HEK293 (cell line): ENCODE measurements at regions not wholly inside any gene's neighbourhood (a gene's known extent, or its start where the extent isn't known, plus 50 kb on each side); places are given as distances from the start of the nearest gene placed in this dataset.

Experiments used
- CTCF ChIA-PET: fragments of 350-600 bp; formaldehyde crosslinking; extraction: SDS; loops from one replicate; lab custom pipeline; 2021; ENCODE audit warnings: antibody characterized with exemption; lab: Yijun Ruan, JAX
- POLR2A ChIA-PET: fragments of 300-600 bp; formaldehyde crosslinking; extraction: SDS; loops from one replicate; lab custom pipeline; 2020; ENCODE audit warnings: antibody characterized with exemption, inconsistent platforms; lab: Yijun Ruan, JAX
- H3K27ac ChIP-seq: fragments of 200-500 bp; sonication (Bioruptor generic); 2 replicates; pipeline ENCODE4 v1.5.1; 2014; ENCODE audit warnings: low read depth, low read length, control low read depth, inconsistent platforms; ENCODE audit errors: extremely low read depth
- H3K36me3 ChIP-seq, 2 experiments: fragments of 200-500 bp in 1 of 2; sonication (Bioruptor generic) in 1 of 2; 1 replicate in 1 of 2; 2 replicates in 1 of 2; pipeline ENCODE4 v1.5.1; 2014 to 2017; ENCODE audit warnings: inconsistent platforms in 2 of 2, low read length in 2 of 2; ENCODE audit not compliant: control insufficient read depth in 2 of 2, insufficient read depth in 1 of 2
- H3K4me1 ChIP-seq: fragments of 200-500 bp; sonication (Bioruptor generic); 2 replicates; pipeline ENCODE4 v1.5.1; 2014; ENCODE audit warnings: mild to moderate bottlenecking, low read length, inconsistent platforms; ENCODE audit not compliant: control insufficient read depth, insufficient read depth
- H3K4me3 ChIP-seq: 2 replicates; pipeline ENCODE4 v1.5.1; 2011; ENCODE audit warnings: low read depth, mild to moderate bottlenecking, control low read depth, low read length, moderate library complexity
- H3K9me3 ChIP-seq: fragments of 200-500 bp; sonication (Bioruptor generic); 2 replicates; pipeline ENCODE4 v1.5.1; 2014; ENCODE audit warnings: low read depth, low read length, inconsistent platforms; ENCODE audit not compliant: control insufficient read depth, insufficient read depth
- BCL11B ChIP-seq: fragments of 450-650 bp; formaldehyde crosslinking; IDR thresholded peaks from 2 replicates; pipeline ENCODE4 v1.5.1; 2016; ENCODE audit warnings: low read depth, missing biosample characterization, missing genetic modification characterization
- EGR2 ChIP-seq: fragments of 450-650 bp; formaldehyde crosslinking; IDR thresholded peaks from 2 replicates; pipeline ENCODE4 v1.5.1; 2016; ENCODE audit warnings: low read depth, missing biosample characterization, missing genetic modification characterization
- MZF1 ChIP-seq: fragments of 450-650 bp; formaldehyde crosslinking; IDR thresholded peaks from 2 replicates; pipeline ENCODE4 v1.5.1; 2017; ENCODE audit warnings: missing biosample characterization, missing genetic modification characterization, borderline replicate concordance
- OVOL3 ChIP-seq: fragments of 450-650 bp; formaldehyde crosslinking; IDR thresholded peaks from 2 replicates; pipeline ENCODE4 v1.5.1; 2016; ENCODE audit warnings: missing biosample characterization, missing genetic modification characterization
- SCRT1 ChIP-seq: fragments of 450-650 bp; formaldehyde crosslinking; IDR thresholded peaks from 2 replicates; pipeline ENCODE4 v1.5.1; 2016; ENCODE audit warnings: missing biosample characterization, missing genetic modification characterization, borderline replicate concordance
- ZBTB1 ChIP-seq: fragments of 450-650 bp; formaldehyde crosslinking; IDR thresholded peaks from 2 replicates; pipeline ENCODE4 v1.5.1; 2016; ENCODE audit warnings: missing biosample characterization, missing genetic modification characterization
- ZFHX2 ChIP-seq: fragments of 450-650 bp; formaldehyde crosslinking; conservative IDR thresholded peaks from 2 replicates; pipeline ENCODE4 v1.5.1; 2016; ENCODE audit warnings: missing biosample characterization, missing genetic modification characterization
- ZFP69B ChIP-seq: fragments of 450-650 bp; formaldehyde crosslinking; IDR thresholded peaks from 2 replicates; pipeline ENCODE4 v1.5.1; 2016; ENCODE audit warnings: missing biosample characterization, missing genetic modification characterization
- ZNF530 ChIP-seq: fragments of 450-650 bp; formaldehyde crosslinking; IDR thresholded peaks from 2 replicates; pipeline ENCODE4 v1.5.1; 2016; ENCODE audit warnings: low read depth, missing biosample characterization, missing genetic modification characterization
- ZNF560 ChIP-seq: fragments of 450-650 bp; formaldehyde crosslinking; IDR thresholded peaks from 2 replicates; pipeline ENCODE4 v1.5.1; 2017; ENCODE audit warnings: missing biosample characterization, missing genetic modification characterization, borderline replicate concordance
- ZNF610 ChIP-seq: fragments of 450-650 bp; formaldehyde crosslinking; IDR thresholded peaks from 2 replicates; pipeline ENCODE4 v1.5.1; 2016; ENCODE audit warnings: missing biosample characterization, missing genetic modification characterization, borderline replicate concordance
- ZNF629 ChIP-seq: fragments of 450-650 bp; formaldehyde crosslinking; IDR thresholded peaks from 2 replicates; pipeline ENCODE4 v1.5.1; 2017; ENCODE audit warnings: missing biosample characterization, missing genetic modification characterization
- ZNF670 ChIP-seq: fragments of 450-650 bp; formaldehyde crosslinking; IDR thresholded peaks from 2 replicates; pipeline ENCODE4 v1.5.1; 2016; ENCODE audit warnings: missing biosample characterization, missing genetic modification characterization, low read depth
- ZNF707 ChIP-seq: fragments of 450-650 bp; formaldehyde crosslinking; IDR thresholded peaks from 2 replicates; pipeline ENCODE4 v1.5.1; 2016; ENCODE audit warnings: missing biosample characterization, missing genetic modification characterization
- ZNF747 ChIP-seq: fragments of 450-650 bp; formaldehyde crosslinking; IDR thresholded peaks from 2 replicates; pipeline ENCODE4 v1.5.1; 2016; ENCODE audit warnings: missing biosample characterization, missing genetic modification characterization
- ZNF76 ChIP-seq: fragments of 450-650 bp; formaldehyde crosslinking; IDR thresholded peaks from 2 replicates; pipeline ENCODE4; 2016; ENCODE audit warnings: low read depth, missing biosample characterization, missing genetic modification characterization, borderline replicate concordance
- ZNF830 ChIP-seq: fragments of 450-650 bp; IDR thresholded peaks from 2 replicates; pipeline ENCODE4 v1.5.0; 2018; ENCODE audit warnings: missing biosample characterization, missing genetic modification characterization, low read depth, mild to moderate bottlenecking, moderate library complexity
- TF ChIP-seq, protein P1 (sequence below): fragments of 450-650 bp; formaldehyde crosslinking; IDR thresholded peaks from 2 replicates; pipeline ENCODE4 v1.5.1; 2017; ENCODE audit warnings: missing biosample characterization, missing genetic modification characterization
- TF ChIP-seq, protein P2 (sequence below): fragments of 450-650 bp; formaldehyde crosslinking; conservative IDR thresholded peaks from 2 replicates; pipeline ENCODE4 v1.5.1; 2016; ENCODE audit warnings: low read depth, missing biosample characterization, missing genetic modification characterization
- TF ChIP-seq, protein P3 (sequence below): fragments of 450-650 bp; IDR thresholded peaks from 2 replicates; pipeline ENCODE4 v1.5.1; 2018; ENCODE audit warnings: missing biosample characterization, missing genetic modification characterization

DNA sequence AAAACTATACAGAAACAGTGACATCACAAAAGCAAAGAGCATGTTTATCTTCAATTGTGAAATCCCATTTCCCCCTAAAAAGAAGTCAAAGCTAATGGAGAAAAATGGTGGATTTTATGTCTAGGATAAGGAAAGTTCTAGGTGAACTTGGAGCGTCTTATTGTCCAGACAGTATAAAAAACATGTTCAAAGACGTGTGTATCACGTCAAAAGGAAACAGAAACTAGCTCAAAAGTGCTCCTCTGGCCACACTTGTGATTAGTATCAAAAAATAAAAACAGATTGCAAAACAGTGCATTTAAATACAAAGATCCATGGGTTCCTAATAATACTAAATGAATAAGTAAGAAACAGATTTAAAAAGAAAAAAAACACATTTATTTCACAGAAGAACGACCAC lies 568.9 kb downstream of the ANXA1 start:
- TF ChIP-seq OVOL3 (tag by site-specific recombination), result no peak
- TF ChIP-seq MZF1 (tag by site-specific recombination), result no peak
- TF ChIP-seq, protein P1, sequence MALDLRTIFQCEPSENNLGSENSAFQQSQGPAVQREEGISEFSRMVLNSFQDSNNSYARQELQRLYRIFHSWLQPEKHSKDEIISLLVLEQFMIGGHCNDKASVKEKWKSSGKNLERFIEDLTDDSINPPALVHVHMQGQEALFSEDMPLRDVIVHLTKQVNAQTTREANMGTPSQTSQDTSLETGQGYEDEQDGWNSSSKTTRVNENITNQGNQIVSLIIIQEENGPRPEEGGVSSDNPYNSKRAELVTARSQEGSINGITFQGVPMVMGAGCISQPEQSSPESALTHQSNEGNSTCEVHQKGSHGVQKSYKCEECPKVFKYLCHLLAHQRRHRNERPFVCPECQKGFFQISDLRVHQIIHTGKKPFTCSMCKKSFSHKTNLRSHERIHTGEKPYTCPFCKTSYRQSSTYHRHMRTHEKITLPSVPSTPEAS, result no peak
- TF ChIP-seq ZNF560 (tag by site-specific recombination), result no peak
- TF ChIP-seq ZBTB1 (tag by site-specific recombination), result no peak
- TF ChIP-seq ZFP69B (tag by site-specific recombination), result no peak
- no peak for TF ChIP-seq ZNF530 (tag by site-specific recombination)
- TF ChIP-seq ZNF747 (tag by site-specific recombination), result no peak
- TF ChIP-seq ZFHX2, result no peak
- Histone ChIP-seq H3K36me3 (no peaks in the 10 kb centered on the region), H3K4me1 (no peaks in the 10 kb centered on the region), H3K9me3 (no peaks in the 10 kb centered on the region), H3K4me3 (no peak overlapping the region), H3K27ac (no peak overlapping the region)
- CTCF ChIA-PET, result interaction anchor here (0.7 kb wide), 1 partner anchor 862 kb away, joined by 3 read pairs; no protein-coding TSS in a partner anchor
- POLR2A ChIA-PET, result no interaction called here

DNA sequence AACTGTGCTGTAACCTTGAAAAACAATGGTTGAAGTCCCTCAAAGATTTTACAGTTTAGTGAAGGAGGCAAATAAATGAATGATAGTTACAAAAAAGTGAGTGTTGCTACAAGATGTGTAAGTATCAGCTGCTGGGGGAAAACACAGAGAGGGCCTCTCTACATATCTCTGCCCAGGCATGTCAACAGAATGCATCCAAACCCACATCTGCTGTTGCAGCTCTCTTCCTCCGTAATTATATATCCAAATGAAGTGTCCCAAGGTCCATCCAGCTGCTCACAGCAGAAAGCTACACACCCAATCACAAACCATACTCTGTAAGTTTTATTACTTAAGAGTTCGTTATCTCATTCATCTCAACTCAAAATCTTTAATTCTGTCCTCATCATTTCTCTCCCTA lies 584.6 kb downstream of the ANXA1 start:
- CTCF ChIA-PET, result no interaction called here
- POLR2A ChIA-PET, result no interaction called here
- no peaks in the 10 kb centered on the region for H3K4me1 ChIP-seq
- H3K27ac ChIP-seq, result no peak overlapping the region
- H3K36me3 ChIP-seq, result no peaks in the 10 kb centered on the region
- no peak for TF ChIP-seq BCL11B (tag by site-specific recombination)
- no peak for TF ChIP-seq ZNF707 (tag by site-specific recombination)
- TF ChIP-seq, protein P2, sequence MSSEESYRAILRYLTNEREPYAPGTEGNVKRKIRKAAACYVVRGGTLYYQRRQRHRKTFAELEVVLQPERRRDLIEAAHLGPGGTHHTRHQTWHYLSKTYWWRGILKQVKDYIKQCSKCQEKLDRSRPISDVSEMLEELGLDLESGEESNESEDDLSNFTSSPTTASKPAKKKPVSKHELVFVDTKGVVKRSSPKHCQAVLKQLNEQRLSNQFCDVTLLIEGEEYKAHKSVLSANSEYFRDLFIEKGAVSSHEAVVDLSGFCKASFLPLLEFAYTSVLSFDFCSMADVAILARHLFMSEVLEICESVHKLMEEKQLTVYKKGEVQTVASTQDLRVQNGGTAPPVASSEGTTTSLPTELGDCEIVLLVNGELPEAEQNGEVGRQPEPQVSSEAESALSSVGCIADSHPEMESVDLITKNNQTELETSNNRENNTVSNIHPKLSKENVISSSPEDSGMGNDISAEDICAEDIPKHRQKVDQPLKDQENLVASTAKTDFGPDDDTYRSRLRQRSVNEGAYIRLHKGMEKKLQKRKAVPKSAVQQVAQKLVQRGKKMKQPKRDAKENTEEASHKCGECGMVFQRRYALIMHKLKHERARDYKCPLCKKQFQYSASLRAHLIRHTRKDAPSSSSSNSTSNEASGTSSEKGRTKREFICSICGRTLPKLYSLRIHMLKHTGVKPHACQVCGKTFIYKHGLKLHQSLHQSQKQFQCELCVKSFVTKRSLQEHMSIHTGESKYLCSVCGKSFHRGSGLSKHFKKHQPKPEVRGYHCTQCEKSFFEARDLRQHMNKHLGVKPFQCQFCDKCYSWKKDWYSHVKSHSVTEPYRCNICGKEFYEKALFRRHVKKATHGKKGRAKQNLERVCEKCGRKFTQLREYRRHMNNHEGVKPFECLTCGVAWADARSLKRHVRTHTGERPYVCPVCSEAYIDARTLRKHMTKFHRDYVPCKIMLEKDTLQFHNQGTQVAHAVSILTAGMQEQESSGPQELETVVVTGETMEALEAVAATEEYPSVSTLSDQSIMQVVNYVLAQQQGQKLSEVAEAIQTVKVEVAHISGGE, result no peak
- TF ChIP-seq ZNF629, result no peak
- TF ChIP-seq ZNF670 (tag by site-specific recombination), result no peak
- TF ChIP-seq ZNF76 (tag by site-specific recombination), result no peak
- TF ChIP-seq ZNF610 (tag by site-specific recombination), result no peak
- no peak for TF ChIP-seq SCRT1 (tag by site-specific recombination)
- no peak for TF ChIP-seq EGR2 (tag by site-specific recombination)
- H3K9me3 ChIP-seq, result no peaks in the 10 kb centered on the region
- no peak overlapping the region for H3K4me3 ChIP-seq

DNA sequence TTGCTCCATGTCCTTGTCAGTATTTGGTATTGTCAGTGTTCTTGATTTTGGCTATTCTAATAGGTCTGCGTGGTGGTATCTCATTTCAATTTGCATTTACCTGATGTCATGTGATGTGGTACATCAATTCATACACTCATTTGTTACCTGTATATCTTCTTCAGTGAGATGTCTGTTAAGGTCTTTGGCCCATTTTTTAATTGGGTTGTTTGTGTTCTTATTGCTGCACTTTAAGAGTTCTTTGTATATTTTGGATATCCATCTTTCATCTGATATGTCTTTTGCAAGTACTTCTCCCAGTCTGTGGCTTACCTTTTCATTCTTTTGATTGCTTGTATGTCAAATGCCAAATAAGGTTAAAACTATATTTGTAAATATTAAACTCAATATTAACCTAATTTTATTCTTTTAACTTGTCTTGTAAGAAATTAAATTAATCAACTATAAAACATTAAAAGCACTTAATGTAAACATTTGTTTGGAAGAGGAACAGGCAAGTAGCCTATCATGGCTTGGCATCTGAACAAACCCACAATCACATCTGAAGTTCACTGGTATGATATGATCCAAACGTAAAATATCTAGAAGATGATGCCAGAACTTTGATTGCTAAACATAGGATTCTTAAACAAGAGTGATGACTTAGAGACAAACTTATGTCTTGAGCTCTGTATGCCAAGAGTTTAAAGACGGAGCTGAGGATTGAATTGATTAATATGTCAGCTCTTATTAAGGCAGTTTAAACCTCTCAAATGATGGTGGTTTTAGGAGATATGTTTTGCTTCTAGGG lies 587.3 kb downstream of the ANXA1 start:
- POLR2A ChIA-PET, result no interaction called here
- H3K36me3 ChIP-seq, result no peaks in the 10 kb centered on the region
- H3K4me1 ChIP-seq, result no peaks in the 10 kb centered on the region
- H3K27ac ChIP-seq, result no peak overlapping the region
- CTCF ChIA-PET, result interaction anchor here (0.7 kb wide), 1 partner anchor 500 kb away, joined by 3 read pairs; no protein-coding TSS in a partner anchor
- no peak overlapping the region for H3K4me3 ChIP-seq
- H3K9me3 ChIP-seq, result no peaks in the 10 kb centered on the region
- TF ChIP-seq ZNF830 (tag by site-specific recombination), result no peak
- TF ChIP-seq, protein P3, sequence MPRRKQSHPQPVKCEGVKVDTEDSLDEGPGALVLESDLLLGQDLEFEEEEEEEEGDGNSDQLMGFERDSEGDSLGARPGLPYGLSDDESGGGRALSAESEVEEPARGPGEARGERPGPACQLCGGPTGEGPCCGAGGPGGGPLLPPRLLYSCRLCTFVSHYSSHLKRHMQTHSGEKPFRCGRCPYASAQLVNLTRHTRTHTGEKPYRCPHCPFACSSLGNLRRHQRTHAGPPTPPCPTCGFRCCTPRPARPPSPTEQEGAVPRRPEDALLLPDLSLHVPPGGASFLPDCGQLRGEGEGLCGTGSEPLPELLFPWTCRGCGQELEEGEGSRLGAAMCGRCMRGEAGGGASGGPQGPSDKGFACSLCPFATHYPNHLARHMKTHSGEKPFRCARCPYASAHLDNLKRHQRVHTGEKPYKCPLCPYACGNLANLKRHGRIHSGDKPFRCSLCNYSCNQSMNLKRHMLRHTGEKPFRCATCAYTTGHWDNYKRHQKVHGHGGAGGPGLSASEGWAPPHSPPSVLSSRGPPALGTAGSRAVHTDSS, result no peak
